Mucosa of descending colon (tissue), 3 donors: ENCODE measurements at regions not wholly inside any gene's neighbourhood (a gene's known extent, or its start where the extent isn't known, plus 50 kb on each side); places are given as distances from the start of the nearest gene placed in this dataset.
"Not testable (repeated sequence)": the region's sequence is repeated elsewhere in the genome, so short reads cannot be mapped to it uniquely, and the experiment has no call there.

Experiments
- ATAC-seq: fragments of 200-7000 bp; cut with Tn5 transposase; one replicate; pipeline ENCODE4 v1.9.1; 2020; ENCODE audit warnings: mild to moderate bottlenecking, moderate library complexity
- DNase-seq, 3 donors: peaks; one replicate each; pipeline ENCODE4 v3.0.0-alpha.2; 2020
- H3K36me3 ChIP-seq: fragments of 200-600 bp; one replicate; pipeline ENCODE4 v1.8.0; 2021; ENCODE audit warnings: low read depth, mild to moderate bottlenecking
- H3K4me1 ChIP-seq: fragments of 200-600 bp; one replicate; pipeline ENCODE4 v1.8.0; 2021; ENCODE audit warnings: low read depth, mild to moderate bottlenecking
- H3K4me3 ChIP-seq: fragments of 200-600 bp; one replicate; pipeline ENCODE4 v1.8.0; 2021; ENCODE audit warnings: mild to moderate bottlenecking
- H3K9me3 ChIP-seq: fragments of 200-600 bp; one replicate; pipeline ENCODE4 v1.8.0; 2021; ENCODE audit warnings: mild to moderate bottlenecking
- CTCF ChIP-seq: fragments of 200-600 bp; IDR thresholded peaks from one replicate; pipeline ENCODE4 v1.8.0; 2022; ENCODE audit warnings: antibody characterized with exemption, mild to moderate bottlenecking
- intact Hi-C, 2 donors: fragments of 100-400 bp; cut with DNase I in 1 of 2; cut with micrococcal nuclease in 1 of 2; formaldehyde crosslinking; loops; one replicate each; pipeline versions ENCODE4 v1.11.0 to v1.11.1; 2022; cut with DNase I, micrococcal nuclease
- donor health status: DM: no; HTN: no; CAD: no; lungs with moderate emphysema.
- donor health status: DM: no; HTN: no; CAD: no.
- donor health status: DM: no; HTN: yes; CAD: no.

- no peak for TF ChIP-seq CTCF
- Histone ChIP-seq H3K4me1 (no peaks in the 10 kb centered on the region), H3K9me3 (peaks cover 26% of the 10 kb centered on the region), H3K36me3 (no peaks in the 10 kb centered on the region), H3K4me3 (no peak overlapping the region)
- ATAC-seq (no peak), DNase-seq (no peak)
- intact Hi-C loops: no loop called here
Measured at GRCh38 chr13:58495668-58496067, 864.1 kb downstream of the PCDH17 start.

GRCh38 chr13:58500938-58501337 is 869.4 kb downstream of the PCDH17 start:
- Histone ChIP-seq H3K36me3 (no peaks in the 10 kb centered on the region), H3K4me1 (no peaks in the 10 kb centered on the region), H3K9me3 (peaks cover 42% of the 10 kb centered on the region), H3K4me3 (no peak overlapping the region)
- TF ChIP-seq CTCF: no peak
- no peak for DNase-seq
- ATAC-seq: no peak
- intact Hi-C loops: no loop called here

DNA sequence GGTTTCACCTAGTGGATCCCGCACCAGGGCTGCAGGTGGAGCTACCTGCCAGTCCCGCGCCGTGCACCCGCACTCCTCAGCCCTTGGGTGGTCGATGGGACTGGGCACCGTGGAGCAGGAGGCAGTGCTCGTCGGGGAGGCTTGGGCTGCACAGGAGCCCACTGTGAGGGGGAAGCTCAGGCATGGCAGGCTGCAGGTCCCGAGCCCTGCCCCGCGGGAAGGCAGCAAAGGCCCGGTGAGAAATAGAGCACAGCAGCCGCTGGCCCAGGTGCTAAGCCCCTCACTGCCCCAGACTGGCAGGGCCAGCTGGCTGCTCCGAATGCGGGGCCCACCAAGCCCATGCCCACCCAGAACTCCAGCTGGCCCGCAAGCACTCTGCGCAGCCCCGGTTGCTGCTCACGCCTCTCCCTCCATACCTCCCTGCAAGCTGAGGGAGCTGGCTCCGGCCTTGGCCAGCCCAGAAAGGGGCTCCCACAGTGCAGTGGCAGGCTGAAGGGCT is 872.7 kb downstream of the PCDH17 start:
- H3K9me3 ChIP-seq: peaks cover 50% of the 10 kb centered on the region
- H3K36me3 ChIP-seq, H3K4me3 ChIP-seq, DNase-seq, intact Hi-C loops, ATAC-seq, H3K4me1 ChIP-seq: not testable (repeated sequence)

DNA sequence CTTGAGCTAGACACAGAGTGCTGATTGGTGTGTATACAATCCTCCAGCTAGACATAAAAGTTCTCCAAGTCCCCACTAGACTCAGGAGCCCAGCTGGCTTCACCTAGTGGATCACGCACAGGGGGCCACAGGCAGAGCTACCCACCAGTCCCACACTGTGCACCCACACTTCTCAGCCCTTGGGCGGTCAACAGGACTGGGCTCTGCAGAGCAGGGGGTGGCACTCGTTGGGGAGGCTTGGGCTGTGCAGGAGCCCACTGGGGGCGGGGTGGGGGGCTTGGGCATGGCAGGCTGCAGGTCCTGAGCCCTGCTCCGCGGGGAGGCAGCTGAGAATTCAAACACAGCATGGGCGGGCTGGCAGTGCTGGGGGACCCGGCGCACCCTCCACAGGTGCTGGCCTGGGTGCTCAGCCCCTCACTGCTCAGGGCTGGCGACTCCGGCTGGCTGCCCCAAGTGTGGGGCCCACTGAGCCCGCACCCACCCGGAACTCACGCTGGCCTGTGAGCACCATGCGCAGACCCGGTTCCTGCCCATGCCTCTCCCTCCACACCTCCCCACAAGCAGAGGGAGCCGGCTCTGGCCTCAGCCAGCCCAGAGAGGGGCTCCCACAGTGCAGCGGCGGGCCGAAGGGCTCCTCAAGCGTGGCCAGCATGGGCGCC is 873.8 kb downstream of the PCDH17 start:
- H3K36me3 ChIP-seq, H3K4me3 ChIP-seq, ATAC-seq, DNase-seq, intact Hi-C loops, H3K4me1 ChIP-seq: not testable (repeated sequence)
- peaks cover 46% of the 10 kb centered on the region for H3K9me3 ChIP-seq

GRCh38 chr13:58528351-58528750 is 896.8 kb downstream of the PCDH17 start:
- ATAC-seq: no peak
- intact Hi-C loops: no loop called here

DNA sequence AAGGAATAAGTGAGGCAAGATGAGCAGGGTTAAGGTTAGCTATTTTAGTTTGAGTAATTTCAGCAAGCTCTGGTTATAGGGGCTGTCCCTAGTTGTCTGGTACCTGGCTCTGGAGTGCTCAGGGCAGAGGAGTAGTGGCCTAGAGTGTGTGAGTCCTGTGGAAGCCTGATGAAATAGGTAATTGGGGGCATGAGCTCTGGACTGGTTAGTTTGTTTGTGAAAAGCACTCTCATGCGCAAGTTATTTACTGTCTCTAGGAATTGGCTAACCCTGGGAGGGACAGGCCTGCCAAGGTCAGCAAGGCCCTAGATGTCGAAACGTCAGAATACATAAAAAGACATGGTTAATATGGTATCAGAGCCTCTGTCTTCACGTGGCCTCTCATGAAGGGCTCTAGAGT is 900.1 kb downstream of the PCDH17 start:
- TF ChIP-seq CTCF: no peak
- ATAC-seq: no peak
- H3K9me3 ChIP-seq: peaks cover 36% of the 10 kb centered on the region
- DNase-seq: no peak
- no peaks in the 10 kb centered on the region for H3K4me1 ChIP-seq
- intact Hi-C loops: no loop called here
- no peaks in the 10 kb centered on the region for H3K36me3 ChIP-seq
- H3K4me3 ChIP-seq: no peak overlapping the region

More at GRCh38 chr13:58528351-58528750, 896.8 kb downstream of the PCDH17 start:
- H3K4me3 ChIP-seq: no peak overlapping the region
- no peaks in the 10 kb centered on the region for H3K4me1 ChIP-seq
- H3K36me3 ChIP-seq: no peaks in the 10 kb centered on the region
- DNase-seq: no peak
- TF ChIP-seq CTCF: no peak
- H3K9me3 ChIP-seq: peaks cover 35% of the 10 kb centered on the region

DNA sequence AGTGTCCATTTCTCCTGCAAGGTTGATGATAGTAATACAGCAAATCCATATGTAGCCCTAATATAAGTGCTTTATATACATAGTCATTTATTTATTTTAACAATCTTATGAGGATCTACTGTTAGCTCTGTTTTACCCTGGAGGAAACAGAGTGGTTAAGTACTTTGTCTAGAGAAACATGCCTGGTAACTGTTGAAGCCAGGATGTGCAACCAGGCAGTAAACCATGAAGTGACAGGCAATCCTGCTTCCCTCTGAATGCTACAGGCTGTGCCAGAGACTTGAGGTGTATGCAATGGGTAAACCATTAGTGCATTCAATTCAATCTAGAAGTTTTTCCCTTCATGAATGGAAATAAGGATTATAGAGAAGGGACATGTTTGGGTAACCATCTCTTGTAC is 911.0 kb downstream of the PCDH17 start:
- Histone ChIP-seq H3K4me1 (no peaks in the 10 kb centered on the region), H3K4me3 (no peak overlapping the region), H3K36me3 (no peaks in the 10 kb centered on the region), H3K9me3 (peaks cover 23% of the 10 kb centered on the region)
- no peak for TF ChIP-seq CTCF
- ATAC-seq (no peak), DNase-seq (no peak)
- intact Hi-C loops: no loop called here
